ENCODE measurements at regions not wholly inside any gene's neighbourhood (a gene's known extent, or its start where the extent isn't known, plus 50 kb on each side); places are given as distances from the start of the nearest gene placed in this dataset.
"Not testable (repeated sequence)": the region's sequence is repeated elsewhere in the genome, so short reads cannot be mapped to it uniquely, and the experiment has no call there.

GRCh38 chr9:108247391-108247790 lies 608.4 kb downstream of the ACTL7B start:
- H3K9me3 ChIP-seq (replicated peaks; ENCODE audit: control insufficient read depth, insufficient read depth, low read length); dilution Hi-C loops (cut with MboI; ENCODE audit: extremely low pct_ligation_motif_present, low sequenced_read_pairs); intact Hi-C loops (cut with micrococcal nuclease); CTCF ChIA-PET; H4K20me1 ChIP-seq (replicated peaks; ENCODE audit: control insufficient read depth, extremely low read depth, insufficient read depth, low read length); POLR2A ChIA-PET; DNase-seq (ENCODE audit: low read depth, low spot score); H3K9ac ChIP-seq (replicated peaks; ENCODE audit: extremely low read depth, insufficient read depth, low read length); H3K4me1 ChIP-seq (ENCODE audit: control insufficient read depth, extremely low read depth, insufficient read depth, low read length); H3K36me3 ChIP-seq (ENCODE audit: control insufficient read depth in 2 of 2, extremely low read depth in 1 of 2, insufficient read depth in 2 of 2, low read length in 2 of 2); H3K79me2 ChIP-seq (ENCODE audit: control insufficient read depth, insufficient read depth, low read length); H3K4me3 ChIP-seq (replicated peaks in 1 of 3; ENCODE audit: insufficient read depth in 1 of 3, low read depth in 1 of 3, low read length in 3 of 3); H2AFZ ChIP-seq (ENCODE audit: low read depth, low read length); BruUV-seq (replicated peaks); H3K4me2 ChIP-seq (ENCODE audit: insufficient read depth, low read length); H3K27me3 ChIP-seq (ENCODE audit: control insufficient read depth in 2 of 2, insufficient read depth in 2 of 2, low read length in 2 of 2); H3K9me1 ChIP-seq (replicated peaks; ENCODE audit: control insufficient read depth, extremely low read depth, insufficient read depth, low read length); FAIRE-seq; H3K27ac ChIP-seq (ENCODE audit: insufficient read depth, low read depth, low read length): not testable (repeated sequence)

DNA sequence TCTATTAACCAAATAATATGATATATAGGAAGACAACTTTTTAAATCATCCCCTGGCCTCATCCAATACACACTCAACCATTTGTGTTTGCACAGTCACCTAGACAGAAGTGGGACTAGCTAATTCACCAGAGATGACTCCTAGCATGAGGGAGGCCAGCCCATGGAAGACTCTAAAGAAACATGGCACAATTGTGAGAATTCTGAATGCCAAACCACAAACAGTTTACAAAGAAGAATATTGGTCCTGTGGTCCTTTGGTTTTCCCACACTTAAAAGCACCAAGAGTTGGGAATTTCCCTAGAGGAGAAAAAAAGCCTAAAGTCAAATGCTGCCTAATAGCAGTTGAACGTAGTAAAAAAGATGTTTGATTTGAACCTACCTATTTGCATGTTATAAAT lies 609.9 kb downstream of the ACTL7B start:
- no peaks in the 10 kb centered on the region for H4K20me1 ChIP-seq (replicated peaks; ENCODE audit: control insufficient read depth, extremely low read depth, insufficient read depth, low read length)
- DNase-seq (ENCODE audit: low read depth, low spot score) (no peak), FAIRE-seq (no peak)
- no peak overlapping the region for H3K27ac ChIP-seq (ENCODE audit: insufficient read depth, low read depth, low read length)
- H3K27me3 ChIP-seq (ENCODE audit: control insufficient read depth in 2 of 2, insufficient read depth in 2 of 2, low read length in 2 of 2) = no peaks in the 10 kb centered on the region
- no peaks in the 10 kb centered on the region for H3K36me3 ChIP-seq (ENCODE audit: control insufficient read depth in 2 of 2, extremely low read depth in 1 of 2, insufficient read depth in 2 of 2, low read length in 2 of 2)
- no peaks in the 10 kb centered on the region for H3K9me3 ChIP-seq (replicated peaks; ENCODE audit: control insufficient read depth, insufficient read depth, low read length)
- intact Hi-C loops (cut with micrococcal nuclease) = no loop called here
- CTCF ChIA-PET = no interaction called here
- POLR2A ChIA-PET = no interaction called here
- BruUV-seq (replicated peaks) = no TSS peak
- dilution Hi-C loops (cut with MboI; ENCODE audit: extremely low pct_ligation_motif_present, low sequenced_read_pairs) = no loop called here
- no peak overlapping the region for H3K4me3 ChIP-seq (replicated peaks in 1 of 3; ENCODE audit: insufficient read depth in 1 of 3, low read depth in 1 of 3, low read length in 3 of 3)
- H3K9ac ChIP-seq (replicated peaks; ENCODE audit: extremely low read depth, insufficient read depth, low read length) = no peak overlapping the region
- H3K9me1 ChIP-seq (replicated peaks; ENCODE audit: control insufficient read depth, extremely low read depth, insufficient read depth, low read length) = no peaks in the 10 kb centered on the region
- no peak overlapping the region for H2AFZ ChIP-seq (ENCODE audit: low read depth, low read length)
- H3K79me2 ChIP-seq (ENCODE audit: control insufficient read depth, insufficient read depth, low read length) = no peaks in the 10 kb centered on the region
- H3K4me1 ChIP-seq (ENCODE audit: control insufficient read depth, extremely low read depth, insufficient read depth, low read length) = no peaks in the 10 kb centered on the region
- no peak overlapping the region for H3K4me2 ChIP-seq (ENCODE audit: insufficient read depth, low read length)
- TF ChIP-seq MYC (IDR thresholded peaks at IDR 0.05; ENCODE audit: low read depth, low read length) (no peak), GATA2 (IDR thresholded peaks at IDR 0.05; ENCODE audit: insufficient read depth, insufficient read length, low read depth, low read length) (no peak), POLR2A (IDR thresholded peaks at IDR 0.05; ENCODE audit: low read depth, low read length) (no peak), JUN (IDR thresholded peaks at IDR 0.05; ENCODE audit: borderline replicate concordance, insufficient read depth, insufficient read length, low read depth) (no peak), POLR2AphosphoS5 (IDR thresholded peaks at IDR 0.05; ENCODE audit: insufficient read depth, low read depth, low read length) (no peak), MAX (IDR thresholded peaks at IDR 0.05; ENCODE audit: insufficient read depth, insufficient read length) (no peak), FOS (IDR thresholded peaks at IDR 0.05; ENCODE audit: borderline replicate concordance, insufficient read depth, low read length) (no peak), EZH2 (IDR thresholded peaks at IDR 0.05; ENCODE audit: borderline replicate concordance, low read depth, low read length, severe bottlenecking) (no peak)
- TF ChIP-seq, protein P1, sequence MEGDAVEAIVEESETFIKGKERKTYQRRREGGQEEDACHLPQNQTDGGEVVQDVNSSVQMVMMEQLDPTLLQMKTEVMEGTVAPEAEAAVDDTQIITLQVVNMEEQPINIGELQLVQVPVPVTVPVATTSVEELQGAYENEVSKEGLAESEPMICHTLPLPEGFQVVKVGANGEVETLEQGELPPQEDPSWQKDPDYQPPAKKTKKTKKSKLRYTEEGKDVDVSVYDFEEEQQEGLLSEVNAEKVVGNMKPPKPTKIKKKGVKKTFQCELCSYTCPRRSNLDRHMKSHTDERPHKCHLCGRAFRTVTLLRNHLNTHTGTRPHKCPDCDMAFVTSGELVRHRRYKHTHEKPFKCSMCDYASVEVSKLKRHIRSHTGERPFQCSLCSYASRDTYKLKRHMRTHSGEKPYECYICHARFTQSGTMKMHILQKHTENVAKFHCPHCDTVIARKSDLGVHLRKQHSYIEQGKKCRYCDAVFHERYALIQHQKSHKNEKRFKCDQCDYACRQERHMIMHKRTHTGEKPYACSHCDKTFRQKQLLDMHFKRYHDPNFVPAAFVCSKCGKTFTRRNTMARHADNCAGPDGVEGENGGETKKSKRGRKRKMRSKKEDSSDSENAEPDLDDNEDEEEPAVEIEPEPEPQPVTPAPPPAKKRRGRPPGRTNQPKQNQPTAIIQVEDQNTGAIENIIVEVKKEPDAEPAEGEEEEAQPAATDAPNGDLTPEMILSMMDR (IDR thresholded peaks at IDR 0.05; ENCODE audit: extremely low read depth in 1 of 2, insufficient read depth in 1 of 2, low read depth in 1 of 2, low read length in 2 of 2) = no peak

Measured in endothelial cell of umbilical vein (primary cell).